ENCODE measurements at regions not wholly inside any gene's neighbourhood (a gene's known extent, or its start where the extent isn't known, plus 50 kb on each side); places are given as distances from the start of the nearest gene placed in this dataset.

- no peaks in the 10 kb centered on the region for H3K36me3 ChIP-seq (replicated peaks in 1 of 2)
- no peak overlapping the region for H3K4me3 ChIP-seq
- no peaks in the 10 kb centered on the region for H3K9me3 ChIP-seq (replicated peaks in 1 of 3)
- H3K27me3 ChIP-seq = no peaks in the 10 kb centered on the region
- H3K4me1 ChIP-seq (replicated peaks in 1 of 2) = no peaks in the 10 kb centered on the region
- intact Hi-C loops (cut with DNase I) = loop anchor here in 1 of 2 donors (10.0 kb wide), 1 partner anchor 1282 kb away; no protein-coding TSS in a partner anchor
- no peak overlapping the region for H3K27ac ChIP-seq
- 83 to 95% (median 86%) methylated on average over 8 to 28 of the region's 30 CpGs for WGBS, 4 donors
- no peak for TF ChIP-seq POLR2A (IDR thresholded peaks at IDR 0.05)
- TF ChIP-seq CTCF (IDR thresholded peaks at IDR 0.05) = no peak
- no peak for DNase-seq
Measured at GRCh38 chr22:48496987-48497650, 1330.6 kb downstream of the BRD1 start.

- TF ChIP-seq CTCF (IDR thresholded peaks at IDR 0.05) (no peak), POLR2A (IDR thresholded peaks at IDR 0.05) (no peak)
- no peak overlapping the region for H3K4me3 ChIP-seq
- DNase-seq = no peak
- H3K4me1 ChIP-seq (replicated peaks in 1 of 2) = no peaks in the 10 kb centered on the region
- no peaks in the 10 kb centered on the region for H3K36me3 ChIP-seq (replicated peaks in 1 of 2)
- 86 to 93% (median 87%) methylated on average over 9 to 16 of the region's 16 CpGs for WGBS, 4 donors
- intact Hi-C loops (cut with DNase I) = loop anchor here in 1 of 2 donors (10.0 kb wide), 1 partner anchor 1282 kb away; no protein-coding TSS in a partner anchor
- H3K27me3 ChIP-seq = peaks cover 4% of the 10 kb centered on the region
- no peak overlapping the region for H3K27ac ChIP-seq
- no peaks in the 10 kb centered on the region for H3K9me3 ChIP-seq (replicated peaks in 1 of 3)
Measured at GRCh38 chr22:48496226-48496845, 1331.3 kb downstream of the BRD1 start.

- H3K4me3 ChIP-seq = no peak overlapping the region
- no peaks in the 10 kb centered on the region for H3K9me3 ChIP-seq (replicated peaks in 1 of 3)
- intact Hi-C loops (cut with DNase I) = loop anchor here in 1 of 2 donors (10.0 kb wide), 1 partner anchor 1281 kb away; no protein-coding TSS in a partner anchor
- peaks cover 10% of the 10 kb centered on the region for H3K27me3 ChIP-seq
- no peak overlapping the region for H3K27ac ChIP-seq
- no peaks in the 10 kb centered on the region for H3K36me3 ChIP-seq (replicated peaks in 1 of 2)
- no peak for TF ChIP-seq CTCF (IDR thresholded peaks at IDR 0.05)
- TF ChIP-seq POLR2A (IDR thresholded peaks at IDR 0.05) = no peak
- no peaks in the 10 kb centered on the region for H3K4me1 ChIP-seq (replicated peaks in 1 of 2)
- no peak for DNase-seq
- 83 to 93% (median 91%) methylated on average over 6 to 8 of the region's 8 CpGs for whole genome bisulfite sequencing, 4 donors
Measured at GRCh38 chr22:48495751-48496080, 1332.0 kb downstream of the BRD1 start.

GRCh38 chr22:48494968-48495750 lies 1332.5 kb downstream of the BRD1 start:
- intact Hi-C loops (cut with DNase I) = loop anchor here in 1 of 2 donors (5.0 to 10.0 kb wide), 2 partner anchors 1280 to 1698 kb away; no protein-coding TSS in a partner anchor
- no peak overlapping the region for H3K27ac ChIP-seq
- no peak for DNase-seq
- H3K36me3 ChIP-seq (replicated peaks in 1 of 2) = no peaks in the 10 kb centered on the region
- H3K4me1 ChIP-seq (replicated peaks in 1 of 2) = no peaks in the 10 kb centered on the region
- H3K9me3 ChIP-seq (replicated peaks in 1 of 3) = no peaks in the 10 kb centered on the region
- no peak for TF ChIP-seq CTCF (IDR thresholded peaks at IDR 0.05)
- TF ChIP-seq POLR2A (IDR thresholded peaks at IDR 0.05) = no peak
- H3K4me3 ChIP-seq = no peak overlapping the region
- 80 to 87% (median 81%) methylated on average over 7 to 20 of the region's 20 CpGs for WGBS, 4 donors
- peaks cover 16% of the 10 kb centered on the region for H3K27me3 ChIP-seq

Data from adrenal gland (tissue), 9 donors.